IMR-90 (cell line): ENCODE measurements at regions not wholly inside any gene's neighbourhood (a gene's known extent, or its start where the extent isn't known, plus 50 kb on each side); places are given as distances from the start of the nearest gene placed in this dataset.

ENCODE experiments used
- ATAC-seq: fragments of 200-7000 bp; cut with Tn5 transposase; 2 replicates; pipeline ENCODE4 v1.9.1; 2020; ENCODE audit warnings: low read depth, mild to moderate bottlenecking, moderate library complexity
- BruUV-seq: library from RNA; stranded (reverse); fragments of 400-500 nt; replicated peaks from 2 replicates; lab custom pipeline; 2021; lab: Mats Ljungman, UMichigan
- CTCF ChIA-PET: fragments of 300-600 bp; formaldehyde crosslinking; extraction: SDS; loops from one replicate; lab custom pipeline; 2021; ENCODE audit warnings: antibody characterized with exemption; lab: Yijun Ruan, JAX
- POLR2A ChIA-PET: fragments of 300-600 bp; sonication (Branson Sonifier 250); formaldehyde crosslinking; loops from one replicate; lab custom pipeline; 2022; ENCODE audit warnings: antibody characterized with exemption; ENCODE audit not compliant: unreplicated experiment; lab: Charles Lee
- DNase-seq: peaks from one replicate; pipeline ENCODE4 v3.0.0; 2013
- H2AFZ ChIP-seq: replicated peaks from 2 replicates; pipeline ENCODE3; 2013; ENCODE audit warnings: low read length, mild to moderate bottlenecking; ENCODE audit not compliant: poor library complexity
- H2AK5ac ChIP-seq: 2 replicates; pipeline ENCODE4 v1.6.1; 2013; ENCODE audit warnings: low read depth, low read length, inconsistent platforms
- H2AK9ac ChIP-seq: replicated peaks from 2 replicates; pipeline ENCODE3; 2013; ENCODE audit warnings: mild to moderate bottlenecking, low read depth, low read length, moderate library complexity; ENCODE audit not compliant: poor library complexity
- H2BK120ac ChIP-seq: 2 replicates; pipeline ENCODE4 v1.6.1; 2013; ENCODE audit warnings: low read depth, low read length, inconsistent platforms
- H2BK15ac ChIP-seq: 3 replicates; pipeline ENCODE4 v1.6.1; 2013; ENCODE audit warnings: low read depth, low read length, inconsistent platforms
- H2BK20ac ChIP-seq: 2 replicates; pipeline ENCODE4 v1.6.1; 2013; ENCODE audit warnings: low read depth, mild to moderate bottlenecking, inconsistent platforms, low read length, moderate library complexity
- H2BK5ac ChIP-seq: 2 replicates; pipeline ENCODE4 v1.6.1; 2013; ENCODE audit warnings: mild to moderate bottlenecking, low read depth, low read length, inconsistent platforms; ENCODE audit not compliant: poor library complexity, severe bottlenecking
- H3K14ac ChIP-seq: replicated peaks from 2 replicates; pipeline ENCODE4 v1.6.1; 2013; ENCODE audit warnings: low read depth, low read length, inconsistent platforms
- H3K18ac ChIP-seq: 2 replicates; pipeline ENCODE4 v1.6.1; 2013; ENCODE audit warnings: low read depth, low read length, control low read depth
- H3K23ac ChIP-seq: 2 replicates; pipeline ENCODE4 v1.6.1; 2013; ENCODE audit warnings: low read depth, low read length, inconsistent platforms
- H3K27ac ChIP-seq: 2 replicates; pipeline ENCODE4 v1.5.1; 2013; ENCODE audit warnings: mild to moderate bottlenecking, control low read depth, low read length; ENCODE audit not compliant: insufficient read depth
- H3K27me3 ChIP-seq: 2 replicates; pipeline ENCODE4 v1.6.1; 2013; ENCODE audit warnings: low read length; ENCODE audit not compliant: control insufficient read depth, insufficient read depth
- H3K36me3 ChIP-seq: 2 replicates; pipeline ENCODE4 v1.6.1; 2013; ENCODE audit warnings: low read length, mixed read lengths; ENCODE audit not compliant: control insufficient read depth, insufficient read depth
- H3K4ac ChIP-seq: 2 replicates; pipeline ENCODE4 v1.6.1; 2013; ENCODE audit warnings: low read depth, low read length, inconsistent platforms
- H3K4me1 ChIP-seq: 2 replicates; pipeline ENCODE4 v1.6.1; 2013; ENCODE audit warnings: low read length, mixed read lengths; ENCODE audit not compliant: control insufficient read depth, insufficient read depth
- H3K4me2 ChIP-seq: 2 replicates; pipeline ENCODE4 v1.6.1; 2013; ENCODE audit warnings: low read depth, mild to moderate bottlenecking, control low read depth, low read length, moderate library complexity
- H3K4me3 ChIP-seq: 2 replicates; pipeline ENCODE4 v1.5.1; 2013; ENCODE audit warnings: low read depth, mild to moderate bottlenecking, control low read depth, low read length, moderate library complexity; ENCODE audit not compliant: insufficient read depth
- H3K56ac ChIP-seq: 2 replicates; pipeline ENCODE4 v1.6.1; 2013; ENCODE audit warnings: low read length, inconsistent platforms; ENCODE audit not compliant: insufficient read depth; ENCODE audit errors: extremely low read depth
- H3K79me1 ChIP-seq, 2 experiments: 2 replicates each; pipeline ENCODE4 v1.6.1; 2013; ENCODE audit warnings: low read length in 2 of 2, inconsistent platforms in 1 of 2, low read depth in 1 of 2
- H3K9ac ChIP-seq: 2 replicates; pipeline ENCODE4 v1.6.1; 2013; ENCODE audit warnings: low read depth, low read length, control low read depth
- H3K9me1 ChIP-seq: 2 replicates; pipeline ENCODE4 v1.6.1; 2013; ENCODE audit warnings: low read length, inconsistent platforms; ENCODE audit not compliant: insufficient read depth
- H3K9me3 ChIP-seq: 2 replicates; pipeline ENCODE4 v1.6.1; 2013; ENCODE audit warnings: low read length; ENCODE audit not compliant: control insufficient read depth, insufficient read depth
- H4K20me1 ChIP-seq: 2 replicates; pipeline ENCODE4 v1.6.1; 2013; ENCODE audit warnings: low read length, inconsistent platforms; ENCODE audit not compliant: insufficient read depth
- H4K5ac ChIP-seq: 2 replicates; pipeline ENCODE4 v1.6.1; 2013; ENCODE audit warnings: mild to moderate bottlenecking, low read depth, low read length, control low read depth
- H4K8ac ChIP-seq, 2 experiments: 2 replicates each; pipeline ENCODE4 v1.6.1; 2013; ENCODE audit warnings: low read depth in 2 of 2, low read length in 2 of 2, control low read depth in 1 of 2, inconsistent platforms in 1 of 2
- H4K91ac ChIP-seq: 2 replicates; pipeline ENCODE4 v1.6.1; 2013; ENCODE audit warnings: low read depth, low read length, inconsistent platforms; ENCODE audit not compliant: insufficient read depth
- BHLHE40 ChIP-seq: fragments of 150-350 bp; IDR thresholded peaks from 2 replicates; pipeline ENCODE4 v1.6.1; 2016; ENCODE audit warnings: mild to moderate bottlenecking, low read depth, low read length
- MAFK ChIP-seq: IDR thresholded peaks from 2 replicates; pipeline ENCODE4 v1.6.1; 2012; ENCODE audit warnings: low read depth, low read length, improper control_type of control experiment
- NFE2L2 ChIP-seq: fragments of 150-350 bp; IDR thresholded peaks from 2 replicates; pipeline ENCODE4 v1.6.1; 2016; ENCODE audit warnings: low read depth, mild to moderate bottlenecking, low read length
- POLR2A ChIP-seq: IDR thresholded peaks from 2 replicates; pipeline ENCODE4 v1.6.1; 2012; ENCODE audit warnings: mild to moderate bottlenecking, low read depth, low read length
- RFX5 ChIP-seq: IDR thresholded peaks from 2 replicates; pipeline ENCODE4 v1.8.0; 2012; ENCODE audit warnings: low read depth, mild to moderate bottlenecking, low read length, moderate library complexity
- WGBS, 2 experiments: methylation state at CpG; one replicate each; pipeline versions ENCODE4 v1.1.5 to v1.1.7; 2013; ENCODE audit warnings: missing lambda C conversion rate in 2 of 2; ENCODE audit not compliant: insufficient read length in 1 of 2; ENCODE audit errors: extremely low coverage in 2 of 2; 5-methylcytosine and 5-hydroxymethylcytosine counted together
- dilution Hi-C: fragments of 300-500 bp; cut with HindIII; formaldehyde crosslinking; loops from one replicate; pipeline ENCODE4 v1.14.3; 2018; ENCODE audit warnings: low sequenced_read_pairs; ENCODE audit not compliant: unreplicated experiment
- in situ Hi-C: fragments of 300-500 bp; cut with MboI; formaldehyde crosslinking; loops from 3 replicates; pipeline ENCODE4 v1.14.3; 2019; ENCODE audit warnings: low sequenced_read_pairs, inconsistent platforms, mixed read lengths
- intact Hi-C: fragments of 100-400 bp; cut with micrococcal nuclease; formaldehyde crosslinking; loops from 2 replicates; pipeline ENCODE4 v1.10.0; 2022
- TF ChIP-seq, protein P1 (sequence below): fragments of 150-350 bp; IDR thresholded peaks from 2 replicates; pipeline ENCODE4 v1.6.1; 2016; ENCODE audit warnings: low read depth, mild to moderate bottlenecking, low read length, moderate library complexity, borderline replicate concordance
- TF ChIP-seq, protein P2 (sequence below): fragments of 150-350 bp; IDR thresholded peaks from 2 replicates; pipeline ENCODE4 v1.6.1; 2017; ENCODE audit warnings: mild to moderate bottlenecking, antibody characterized with exemption, low read length, low read depth

DNA sequence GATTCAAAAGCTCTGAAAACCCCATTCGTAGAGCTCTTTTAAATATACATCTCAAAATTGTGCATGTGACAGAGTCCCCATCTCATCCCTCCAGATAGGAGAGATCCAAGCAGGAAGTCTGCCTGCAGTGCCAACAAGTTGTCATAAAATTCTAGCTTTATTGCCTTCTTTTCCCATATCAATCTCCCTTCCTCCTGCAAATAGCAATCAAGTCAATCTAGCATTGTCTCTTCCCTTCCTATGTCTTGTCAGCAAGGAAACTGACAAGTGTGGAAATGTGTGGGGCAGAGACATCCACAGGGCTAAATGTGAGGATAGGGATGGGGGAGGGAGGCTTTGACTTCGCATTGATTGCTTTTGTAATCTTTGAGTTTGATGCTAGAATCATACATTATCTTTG lies 165.2 kb downstream of the C1orf94 start:
- DNase-seq, result no peak
- H2BK20ac ChIP-seq, result no peak overlapping the region

More for the DNA sequence above, 165.2 kb downstream of the C1orf94 start:
- H3K4me2 ChIP-seq, result no peak overlapping the region
- POLR2A ChIA-PET, result no interaction called here
- no peak overlapping the region for H3K23ac ChIP-seq
- no peak overlapping the region for H2BK120ac ChIP-seq
- TF ChIP-seq RFX5 (no peak), MAFK (no peak), POLR2A (no peak), NFE2L2 (no peak), BHLHE40 (no peak)
- TF ChIP-seq, protein P1, sequence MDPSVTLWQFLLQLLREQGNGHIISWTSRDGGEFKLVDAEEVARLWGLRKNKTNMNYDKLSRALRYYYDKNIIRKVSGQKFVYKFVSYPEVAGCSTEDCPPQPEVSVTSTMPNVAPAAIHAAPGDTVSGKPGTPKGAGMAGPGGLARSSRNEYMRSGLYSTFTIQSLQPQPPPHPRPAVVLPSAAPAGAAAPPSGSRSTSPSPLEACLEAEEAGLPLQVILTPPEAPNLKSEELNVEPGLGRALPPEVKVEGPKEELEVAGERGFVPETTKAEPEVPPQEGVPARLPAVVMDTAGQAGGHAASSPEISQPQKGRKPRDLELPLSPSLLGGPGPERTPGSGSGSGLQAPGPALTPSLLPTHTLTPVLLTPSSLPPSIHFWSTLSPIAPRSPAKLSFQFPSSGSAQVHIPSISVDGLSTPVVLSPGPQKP, result no peak
- TF ChIP-seq, protein P2, sequence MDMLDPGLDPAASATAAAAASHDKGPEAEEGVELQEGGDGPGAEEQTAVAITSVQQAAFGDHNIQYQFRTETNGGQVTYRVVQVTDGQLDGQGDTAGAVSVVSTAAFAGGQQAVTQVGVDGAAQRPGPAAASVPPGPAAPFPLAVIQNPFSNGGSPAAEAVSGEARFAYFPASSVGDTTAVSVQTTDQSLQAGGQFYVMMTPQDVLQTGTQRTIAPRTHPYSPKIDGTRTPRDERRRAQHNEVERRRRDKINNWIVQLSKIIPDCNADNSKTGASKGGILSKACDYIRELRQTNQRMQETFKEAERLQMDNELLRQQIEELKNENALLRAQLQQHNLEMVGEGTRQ, result no peak
- H4K8ac ChIP-seq, result no peak overlapping the region
- H2BK15ac ChIP-seq, result no peak overlapping the region
- H3K4me3 ChIP-seq, result no peak overlapping the region
- H3K9ac ChIP-seq, result no peak overlapping the region
- H3K4ac ChIP-seq, result no peak overlapping the region
- no peaks in the 10 kb centered on the region for H3K4me1 ChIP-seq
- H3K27me3 ChIP-seq, result no peaks in the 10 kb centered on the region
- CTCF ChIA-PET, result no interaction called here
- H3K36me3 ChIP-seq, result no peaks in the 10 kb centered on the region
- dilution Hi-C loops (no loop called here), intact Hi-C loops (no loop called here), in situ Hi-C loops (no loop called here)
- WGBS, 2 experiments, result no CpG with 5 or more reads among the region's 2 CpGs
- ATAC-seq, result no peak
- no peak overlapping the region for H3K18ac ChIP-seq
- no peaks in the 10 kb centered on the region for H4K20me1 ChIP-seq
- H3K9me1 ChIP-seq, result no peaks in the 10 kb centered on the region
- H3K56ac ChIP-seq, result no peak overlapping the region
- no peak overlapping the region for H3K27ac ChIP-seq
- H3K79me1 ChIP-seq, result no peaks in the 10 kb centered on the region
- H3K14ac ChIP-seq, result no peak overlapping the region
- no peak overlapping the region for H2AK5ac ChIP-seq
- H2BK5ac ChIP-seq, result no peak overlapping the region
- H2AFZ ChIP-seq, result no peak overlapping the region
- H4K5ac ChIP-seq, result no peak overlapping the region
- H3K9me3 ChIP-seq, result peaks cover 20% of the 10 kb centered on the region
- H2AK9ac ChIP-seq, result no peak overlapping the region
- BruUV-seq, result no TSS peak
- no peak overlapping the region for H4K91ac ChIP-seq
